GM18870 (cell line): ENCODE measurements at regions not wholly inside any gene's neighbourhood (a gene's known extent, or its start where the extent isn't known, plus 50 kb on each side); places are given as distances from the start of the nearest gene placed in this dataset.
A peak's percentile ranks its signal among the peaks of the same experiment; 100 is the strongest.

Experiments
- ATAC-seq: cut with Tn5 transposase; IDR thresholded peaks from one replicate; pipeline ENCODE4 v1.9.1; 2021; ENCODE audit warnings: moderate library complexity; ENCODE audit not compliant: unreplicated experiment

GRCh38 chr2:137823196-137823595, 141.1 kb upstream of the HNMT start:
- ATAC-seq: no peak

GRCh38 chr2:137824501-137824900, 139.8 kb upstream of the HNMT start:
- ATAC-seq: no peak

GRCh38 chr2:137826373-137827372, 137.6 kb upstream of the HNMT start:
- peak; percentile 99 for ATAC-seq

- ATAC-seq: no peak
Measured at GRCh38 chr2:137828624-137829023, 135.6 kb upstream of the HNMT start.

GRCh38 chr2:137829251-137829650, 135.0 kb upstream of the HNMT start:
- no peak for ATAC-seq

GRCh38 chr2:137834760-137835379, 129.4 kb upstream of the HNMT start:
- ATAC-seq: no peak

GRCh38 chr2:137836671-137837070, 127.6 kb upstream of the HNMT start:
- ATAC-seq: no peak

- ATAC-seq: no peak
Measured at GRCh38 chr2:137837830-137838229, 126.4 kb upstream of the HNMT start.

- peak; percentile 68 for ATAC-seq
Measured at GRCh38 chr2:137838255-137839092, 125.8 kb upstream of the HNMT start.

- no peak for ATAC-seq
Measured at GRCh38 chr2:137842430-137842829, 121.8 kb upstream of the HNMT start.

- no peak for ATAC-seq
Measured at GRCh38 chr2:137842952-137843351, 121.3 kb upstream of the HNMT start.

GRCh38 chr2:137845422-137845821, 118.9 kb upstream of the HNMT start:
- ATAC-seq: no peak

GRCh38 chr2:137846993-137847392, 117.3 kb upstream of the HNMT start:
- ATAC-seq: no peak

- ATAC-seq: no peak
Measured at GRCh38 chr2:137847443-137847842, 116.8 kb upstream of the HNMT start.

- ATAC-seq: no peak
Measured at GRCh38 chr2:137857881-137858280, 106.4 kb upstream of the HNMT start.

GRCh38 chr2:137862651-137863050, 101.6 kb upstream of the HNMT start:
- peak; percentile 38 for ATAC-seq

- ATAC-seq: peak; percentile 62
Measured at GRCh38 chr2:137865954-137866540, 98.2 kb upstream of the HNMT start.

- peak; percentile 86 for ATAC-seq
Measured at GRCh38 chr2:137870682-137871081, 93.6 kb upstream of the HNMT start.

- peak; percentile 52 for ATAC-seq
Measured at GRCh38 chr2:137872577-137872976, 91.7 kb upstream of the HNMT start.

GRCh38 chr2:137873536-137874244, 90.6 kb upstream of the HNMT start:
- ATAC-seq: no peak
